A549 (cell line): ENCODE measurements at regions not wholly inside any gene's neighbourhood (a gene's known extent, or its start where the extent isn't known, plus 50 kb on each side); places are given as distances from the start of the nearest gene placed in this dataset.

Source experiments
- ATAC-seq, 2 experiments: fragments of 200-7000 bp in 1 of 2; fragments of >200 bp in 1 of 2; cut with Nextera tagmentation in 1 of 2; cut with Tn5 transposase in 1 of 2; 3 replicates each; pipeline versions ENCODE4 v1.8.0 to v1.9.1; 2018 to 2020; ENCODE audit warnings: mild to moderate bottlenecking in 1 of 2, moderate library complexity in 1 of 2
- CTCF ChIA-PET: fragments of 300-600 bp; sonication (Branson Sonifier 250); formaldehyde crosslinking; extraction: SDS; loops from one replicate; lab custom pipeline; 2021; ENCODE audit warnings: antibody characterized with exemption, inconsistent platforms; lab: Yijun Ruan, JAX
- POLR2A ChIA-PET: fragments of 350-600 bp; formaldehyde crosslinking; extraction: SDS; loops from one replicate; lab custom pipeline; 2021; ENCODE audit warnings: antibody characterized with exemption, inconsistent platforms; lab: Yijun Ruan, JAX
- DNase-seq, 2 experiments: peaks; one replicate each; pipeline versions ENCODE4 v3.0.0 to v3.0.0-alpha.2; 2011 to 2016; ENCODE audit warnings: low read depth in 1 of 2, low spot score in 1 of 2
- FAIRE-seq: peaks from 2 replicates; lab custom pipeline; 2011; peaks lifted over from hg19 to GRCh38; lab: Jason Lieb, UNC
- H3K27ac ChIP-seq, 2 experiments: fragments of >200 bp; sonication (Bioruptor Twin); formaldehyde crosslinking; 3 replicates each; pipeline ENCODE4 v1.5.1; 2016 to 2017
- H3K4me1 ChIP-seq: fragments of >200 bp; sonication (Bioruptor Twin); formaldehyde crosslinking; 3 replicates; pipeline ENCODE4 v1.6.1; 2016
- H3K4me2 ChIP-seq: fragments of >200 bp; sonication (Bioruptor Twin); formaldehyde crosslinking; 3 replicates; pipeline ENCODE4 v1.6.1; 2016
- H3K4me3 ChIP-seq: fragments of >200 bp; sonication (Bioruptor Twin); formaldehyde crosslinking; 3 replicates; pipeline ENCODE4 v1.5.1; 2016
- H3K9me3 ChIP-seq: fragments of >200 bp; sonication (Bioruptor Twin); formaldehyde crosslinking; 3 replicates; pipeline ENCODE4 v1.6.1; 2016
- BCL3 ChIP-seq: fragments of >200 bp; sonication (Bioruptor Twin); formaldehyde crosslinking; IDR thresholded peaks from 3 replicates; pipeline ENCODE4 v1.6.1; 2016
- BHLHE40 ChIP-seq: IDR thresholded peaks from 2 replicates; pipeline ENCODE4 v1.6.1; 2012; ENCODE audit warnings: low read depth, low read length, inconsistent platforms
- CHD2 ChIP-seq: fragments of 150-350 bp; IDR thresholded peaks from 2 replicates; pipeline ENCODE4 v1.6.1; 2014; ENCODE audit warnings: low read length; ENCODE audit not compliant: partially characterized antibody
- CTCF ChIP-seq: fragments of >200 bp; sonication (Bioruptor Twin); formaldehyde crosslinking; IDR thresholded peaks from 3 replicates; pipeline ENCODE4 v1.5.1; 2016
- E2F6 ChIP-seq: IDR thresholded peaks from 2 replicates; pipeline ENCODE4 v1.6.1; 2012; ENCODE audit warnings: low read depth, borderline replicate concordance
- EHF ChIP-seq: fragments of 250-450 bp; sonication (Bioruptor Pico); IDR thresholded peaks from 2 replicates; pipeline ENCODE4 v1.5.0; 2020; ENCODE audit warnings: mild to moderate bottlenecking
- EP300 ChIP-seq, 2 experiments: fragments of >200 bp; sonication (Bioruptor Twin); formaldehyde crosslinking; IDR thresholded peaks; 2 replicates in 1 of 2; 3 replicates in 1 of 2; pipeline ENCODE4 v1.6.1; 2016 to 2017
- FOSB ChIP-seq: fragments of 250-450 bp; sonication (Bioruptor Pico); IDR thresholded peaks from 2 replicates; pipeline ENCODE4 v1.5.0; 2020; ENCODE audit warnings: mild to moderate bottlenecking, moderate library complexity
- FOSL2 ChIP-seq, 2 experiments: fragments of 450-650 bp in 1 of 2; fragments of >200 bp in 1 of 2; sonication (Bioruptor Twin) in 1 of 2; formaldehyde crosslinking; IDR thresholded peaks; 2 replicates each; pipeline versions ENCODE4 v1.5.0 to v1.6.1; 2016 to 2020; ENCODE audit warnings: mild to moderate bottlenecking in 1 of 2, moderate library complexity in 1 of 2
- FOXS1 ChIP-seq: fragments of 250-450 bp; sonication (Bioruptor Pico); IDR thresholded peaks from 2 replicates; pipeline ENCODE4 v1.5.0; 2020; ENCODE audit warnings: mild to moderate bottlenecking, moderate library complexity
- HDAC2 ChIP-seq: fragments of 200-600 bp; sonication (generic); IDR thresholded peaks from 2 replicates; pipeline ENCODE4 v1.6.1; 2016
- HMGXB4 ChIP-seq: fragments of 250-450 bp; sonication (Bioruptor Pico); IDR thresholded peaks from 2 replicates; pipeline ENCODE4 v1.5.0; 2021; ENCODE audit warnings: mild to moderate bottlenecking, moderate library complexity, borderline replicate concordance
- HOXB13 ChIP-seq: fragments of 250-450 bp; sonication (Bioruptor Pico); IDR thresholded peaks from 2 replicates; pipeline ENCODE4 v1.5.0; 2020; ENCODE audit warnings: low read depth, mild to moderate bottlenecking, moderate library complexity
- HOXB5 ChIP-seq: fragments of 250-450 bp; sonication (Bioruptor Pico); IDR thresholded peaks from 2 replicates; pipeline ENCODE4 v1.5.0; 2020; ENCODE audit warnings: mild to moderate bottlenecking, moderate library complexity
- JUN ChIP-seq, 2 experiments: fragments of >200 bp; sonication (Bioruptor Twin); formaldehyde crosslinking; IDR thresholded peaks; 2 replicates in 1 of 2; 3 replicates in 1 of 2; pipeline ENCODE4 v1.6.1; 2016 to 2017
- KDM1A ChIP-seq: fragments of 200-600 bp; sonication (generic); IDR thresholded peaks from 2 replicates; pipeline ENCODE4 v1.6.1; 2016; ENCODE audit warnings: low read depth, mild to moderate bottlenecking
- MAFK ChIP-seq: fragments of 450-650 bp; IDR thresholded peaks from 2 replicates; pipeline ENCODE4 v1.6.1; 2014; ENCODE audit not compliant: partially characterized antibody
- NPAS2 ChIP-seq: fragments of 250-450 bp; sonication (Bioruptor Pico); IDR thresholded peaks from 2 replicates; pipeline ENCODE4 v1.8.0; 2022; ENCODE audit warnings: mild to moderate bottlenecking, moderate library complexity, borderline replicate concordance
- NR3C1 ChIP-seq: fragments of >200 bp; sonication (Bioruptor Twin); formaldehyde crosslinking; IDR thresholded peaks from 3 replicates; pipeline ENCODE4 v1.6.1; 2017
- PHF8 ChIP-seq: fragments of 200-600 bp; sonication (generic); IDR thresholded peaks from 2 replicates; pipeline ENCODE4 v1.6.1; 2016; ENCODE audit warnings: low read depth, mild to moderate bottlenecking, antibody characterized with exemption, moderate library complexity, borderline replicate concordance
- RARB ChIP-seq: fragments of 250-450 bp; sonication (Bioruptor Pico); IDR thresholded peaks from 2 replicates; pipeline ENCODE4 v1.8.0; 2021; ENCODE audit warnings: mild to moderate bottlenecking, moderate library complexity
- RCOR1 ChIP-seq: fragments of 150-350 bp; IDR thresholded peaks from 2 replicates; pipeline ENCODE4 v1.6.1; 2014; ENCODE audit warnings: antibody characterized with exemption, low read length, low read depth
- RFX5 ChIP-seq: fragments of 450-650 bp; IDR thresholded peaks from 2 replicates; pipeline ENCODE4 v1.7.1; 2014; ENCODE audit warnings: antibody characterized with exemption, mild to moderate bottlenecking, moderate library complexity
- RNF2 ChIP-seq: fragments of 200-600 bp; sonication (generic); IDR thresholded peaks from 2 replicates; pipeline ENCODE4 v1.6.1; 2016; ENCODE audit warnings: low read depth, mild to moderate bottlenecking, antibody characterized with exemption, moderate library complexity, borderline replicate concordance
- SMC3 ChIP-seq: fragments of >200 bp; sonication (Bioruptor Twin); formaldehyde crosslinking; IDR thresholded peaks from 3 replicates; pipeline ENCODE4 v1.6.1; 2018; ENCODE audit warnings: inconsistent platforms
- SREBF2 ChIP-seq: fragments of 450-650 bp; IDR thresholded peaks from 2 replicates; pipeline ENCODE4 v1.6.1; 2014; ENCODE audit warnings: mild to moderate bottlenecking, moderate library complexity
- TFCP2L1 ChIP-seq: fragments of 250-450 bp; sonication (Bioruptor Pico); IDR thresholded peaks from 2 replicates; pipeline ENCODE4 v1.5.0; 2021; ENCODE audit warnings: mild to moderate bottlenecking
- TP53 ChIP-seq: fragments of 250-450 bp; sonication (Bioruptor Pico); IDR thresholded peaks from 2 replicates; pipeline ENCODE4 v1.5.0; 2021; ENCODE audit warnings: mild to moderate bottlenecking, moderate library complexity
- ZC3H11A ChIP-seq: fragments of 450-650 bp; IDR thresholded peaks from 2 replicates; pipeline ENCODE4 v1.6.1; 2014; ENCODE audit warnings: antibody characterized with exemption, mild to moderate bottlenecking
- WGBS: methylation state at CpG from one replicate; pipeline ENCODE4 v1.1.6; 2017; ENCODE audit errors: missing lambda C conversion rate; 5-methylcytosine and 5-hydroxymethylcytosine counted together

GRCh38 chr3:118842147-118842863, 192.3 kb downstream of the IGSF11 start:
- H3K4me1 ChIP-seq: no peaks in the 10 kb centered on the region
- H3K4me3 ChIP-seq: no peak overlapping the region
- ChIA-PET POLR2A (no interaction called here), CTCF (no interaction called here)
- peak overlapping the region in 1 of 2 experiments; percentile 50; a peak in 3 of 6 replicates for H3K27ac ChIP-seq
- FAIRE-seq (no peak), DNase-seq (peak in 1 of 2 experiments; percentile 22), ATAC-seq (peak in 1 of 2 experiments; percentile 49; a peak in 4 of 6 replicates)
- 64% methylated on average over 7 of the region's 7 CpGs for WGBS
- TF ChIP-seq BCL3 (no peak), ZC3H11A (no peak), EP300 (IDR thresholded peaks at IDR 0.05) (no peak), E2F6 (no peak), HOXB13 (CRISPR knock-in tag) (no peak), JUN (IDR thresholded peaks at IDR 0.05) (no peak), MAFK (no peak), HDAC2 (no peak), SMC3 (no peak), FOSB (CRISPR knock-in tag) (no peak), NR3C1 (no peak), CHD2 (no peak), RNF2 (no peak), TFCP2L1 (CRISPR knock-in tag) (no peak), HOXB5 (no peak), PHF8 (no peak), FOSL2 (IDR thresholded peaks at IDR 0.05) (no peak), FOSL2 (CRISPR knock-in tag; IDR thresholded peaks at IDR 0.05) (no peak)
- peaks cover 7% of the 10 kb centered on the region; the same call in 1 of the 3 replicates for H3K9me3 ChIP-seq
- peak overlapping the region; percentile 63 for H3K4me2 ChIP-seq

- DNase-seq (no peak), ATAC-seq (no peak), FAIRE-seq (no peak)
- no peak overlapping the region for H3K4me3 ChIP-seq
- TF ChIP-seq CTCF: no peak
- no peak for TF ChIP-seq FOXS1 (CRISPR knock-in tag)
- no peak for TF ChIP-seq EHF
- no peak for TF ChIP-seq HMGXB4
- no peak for TF ChIP-seq KDM1A
- no peak for TF ChIP-seq SREBF2
- no peak for TF ChIP-seq RFX5
- no peak for TF ChIP-seq RARB (CRISPR knock-in tag)
- TF ChIP-seq TP53 (CRISPR knock-in tag): no peak
- TF ChIP-seq RCOR1: no peak
- no peak for TF ChIP-seq NPAS2 (CRISPR knock-in tag)
- TF ChIP-seq BHLHE40: no peak
- TF ChIP-seq CHD2: no peak
- TF ChIP-seq JUN (IDR thresholded peaks at IDR 0.05): no peak
- H3K4me1 ChIP-seq: no peaks in the 10 kb centered on the region
- H3K4me2 ChIP-seq: no peak overlapping the region
- ChIA-PET CTCF (interaction anchor here (1.7 kb wide), 1 partner anchor 189 kb away, joined by 3 read pairs; the partner anchor contains the start of gene IGSF11), POLR2A (no interaction called here)
- no peak overlapping the region for H3K27ac ChIP-seq
- WGBS: 44% methylated on average over 7 of the region's 7 CpGs
- no peaks in the 10 kb centered on the region for H3K9me3 ChIP-seq
Measured at GRCh38 chr3:118846176-118846575, 188.5 kb downstream of the IGSF11 start.
